ENCODE measurements at regions not wholly inside any gene's neighbourhood (a gene's known extent, or its start where the extent isn't known, plus 50 kb on each side); places are given as distances from the start of the nearest gene placed in this dataset.

GRCh38 chr12:19850346-19851065 is 411.2 kb downstream of the AEBP2 start:
- TF ChIP-seq POLR2AphosphoS5 (IDR thresholded peaks at IDR 0.05) = no peak
- TF ChIP-seq CTCF (IDR thresholded peaks at IDR 0.05) = no peak

All from suprapubic skin (tissue), 3 donors.